ENCODE measurements at regions not wholly inside any gene's neighbourhood (a gene's known extent, or its start where the extent isn't known, plus 50 kb on each side); places are given as distances from the start of the nearest gene placed in this dataset.

DNA sequence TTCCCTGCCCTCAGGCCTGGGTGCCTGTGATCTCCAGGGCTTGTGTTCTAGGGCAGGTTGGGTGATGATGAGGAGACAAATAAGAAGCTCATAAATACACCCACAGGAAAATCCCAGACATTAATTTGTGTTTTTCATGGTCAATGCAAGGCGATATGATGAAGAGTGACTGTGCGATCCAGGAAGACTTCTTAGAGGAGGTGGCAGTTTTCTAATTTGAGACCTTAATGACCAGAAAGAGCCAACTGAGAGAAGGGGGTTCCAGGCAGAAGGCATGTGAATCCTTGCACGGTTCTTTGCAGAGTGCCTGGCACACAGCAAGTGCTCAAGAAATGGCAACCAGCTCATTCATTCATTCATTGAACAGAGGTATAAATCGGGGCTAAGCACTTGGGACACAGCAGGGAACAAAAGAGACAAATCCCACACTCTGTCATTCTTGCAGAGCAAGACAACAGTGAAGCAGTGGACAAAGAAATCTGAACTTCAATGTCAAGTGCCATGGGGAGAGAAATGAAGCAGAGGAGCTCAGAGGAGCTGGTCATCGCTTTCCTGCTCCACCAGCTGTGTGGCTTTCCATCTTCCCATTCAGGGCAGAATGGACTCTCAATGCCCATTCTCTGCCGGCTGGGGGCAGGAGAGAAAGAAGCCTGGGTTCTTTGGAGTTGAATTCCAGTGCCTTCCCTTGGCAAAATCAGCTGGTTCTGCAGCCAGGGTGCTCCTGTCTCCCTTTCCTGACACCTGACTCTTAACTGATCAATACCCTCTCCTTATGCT, 128.3 kb downstream of the AACS start:
- no peak for DNase-seq

DNA sequence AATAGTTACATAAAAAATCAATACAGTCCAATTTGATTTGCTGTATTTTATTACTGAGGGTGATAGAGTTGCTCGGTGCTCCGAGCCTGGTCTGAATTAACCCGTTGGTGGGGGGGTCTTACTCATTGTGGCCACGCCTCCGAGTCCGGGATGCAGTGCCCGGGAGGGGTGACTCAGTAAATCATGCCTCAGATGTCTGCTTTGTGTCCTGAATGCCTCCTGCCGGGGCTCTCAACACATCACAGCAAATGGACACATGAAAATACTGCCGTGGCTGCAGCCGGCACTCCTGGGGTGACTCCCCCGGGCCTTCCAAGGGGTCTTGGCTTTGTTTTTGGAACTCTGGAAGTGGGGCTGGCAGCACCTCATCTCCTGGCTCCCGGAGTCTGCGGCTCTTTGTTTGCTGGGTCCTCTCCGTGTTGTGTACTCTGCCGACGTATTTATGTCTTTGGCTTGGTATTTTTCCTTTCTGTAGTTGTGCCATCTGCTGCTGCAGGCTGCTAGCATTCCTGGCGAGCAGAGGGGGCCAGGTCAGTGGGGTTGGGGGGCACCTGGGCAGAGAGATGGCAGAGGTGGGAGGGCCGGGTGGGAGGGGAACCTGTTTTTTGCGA, 129.0 kb downstream of the AACS start:
- no peak for DNase-seq

DNA sequence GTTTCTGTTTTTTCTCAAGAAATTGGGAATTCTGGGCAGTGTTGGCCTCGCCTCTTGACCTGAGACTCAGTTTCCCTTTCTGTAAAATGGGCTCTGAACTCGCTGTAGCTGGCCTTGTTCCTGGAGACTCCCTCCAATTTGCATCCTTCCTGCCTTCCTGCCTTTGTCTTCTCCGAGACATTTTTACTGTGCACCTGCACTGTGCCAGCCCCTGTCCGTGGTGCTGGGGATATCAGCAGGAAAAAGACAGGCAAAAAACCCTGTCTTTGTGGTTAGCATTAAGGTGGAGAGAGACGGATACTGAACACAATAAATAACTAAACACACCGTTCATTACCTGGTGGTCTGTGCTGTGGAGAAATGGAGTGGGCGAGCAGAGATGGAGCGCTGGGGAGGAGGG, 129.8 kb downstream of the AACS start:
- DNase-seq, result no peak

DNA sequence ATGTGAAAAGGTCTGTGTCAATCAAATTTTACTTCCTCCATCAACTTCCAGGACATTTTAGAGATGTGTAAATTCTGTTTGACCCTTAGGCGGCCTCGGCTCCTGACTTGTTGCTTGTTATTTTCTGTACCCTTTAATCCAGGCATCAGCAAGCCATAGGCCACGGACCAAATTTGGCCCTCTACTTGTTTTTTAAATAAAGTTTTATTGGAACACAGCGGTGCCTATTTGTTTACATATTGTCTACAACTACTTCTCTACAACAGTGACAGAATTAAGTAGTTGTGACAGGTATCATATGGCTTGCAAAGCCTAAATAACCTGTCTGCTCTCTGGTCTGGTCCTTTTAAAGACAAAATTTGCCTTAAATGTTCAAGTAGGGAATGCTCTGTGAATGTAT, 132.1 kb downstream of the AACS start:
- DNase-seq, result no peak

DNA sequence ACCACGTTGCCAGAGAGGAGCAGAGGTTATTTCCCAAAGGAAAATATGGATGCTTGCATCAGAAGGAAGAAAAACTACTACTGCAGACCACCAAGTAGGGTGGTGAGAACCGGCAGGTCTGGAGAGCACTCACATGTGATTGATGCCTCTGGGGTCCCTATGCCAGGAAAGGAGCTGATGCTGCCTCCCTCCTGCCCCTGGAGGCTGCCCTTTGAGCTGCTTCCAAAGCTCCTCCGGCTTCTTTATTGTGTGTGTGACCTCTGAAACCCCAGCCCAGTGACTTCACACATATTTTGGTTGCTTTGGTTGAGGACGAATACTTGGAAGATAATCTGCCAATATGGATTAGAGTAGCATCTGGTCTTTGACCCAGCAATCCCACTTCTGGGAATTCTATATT, 133.4 kb downstream of the AACS start:
- no peak for DNase-seq

DNA sequence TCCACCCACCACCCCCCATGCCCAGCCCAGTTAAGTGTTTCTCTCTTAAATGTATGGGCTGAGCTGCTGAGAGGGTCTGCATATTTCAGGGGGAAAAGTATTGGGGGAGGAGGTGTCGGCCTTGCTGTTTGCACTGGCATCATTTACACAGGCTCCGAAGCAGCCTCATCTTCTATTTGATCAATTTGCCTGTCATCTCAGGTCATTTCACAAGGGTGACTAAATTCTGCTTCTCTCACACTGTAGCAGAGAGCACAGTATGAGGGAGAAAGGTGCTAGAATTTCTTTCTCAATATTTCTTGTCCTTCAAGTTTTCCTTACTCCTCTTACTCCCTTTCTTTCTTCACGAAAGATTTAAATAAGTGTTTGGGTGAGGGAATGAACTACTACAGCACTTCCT, 135.9 kb downstream of the AACS start:
- no peak for DNase-seq

DNA sequence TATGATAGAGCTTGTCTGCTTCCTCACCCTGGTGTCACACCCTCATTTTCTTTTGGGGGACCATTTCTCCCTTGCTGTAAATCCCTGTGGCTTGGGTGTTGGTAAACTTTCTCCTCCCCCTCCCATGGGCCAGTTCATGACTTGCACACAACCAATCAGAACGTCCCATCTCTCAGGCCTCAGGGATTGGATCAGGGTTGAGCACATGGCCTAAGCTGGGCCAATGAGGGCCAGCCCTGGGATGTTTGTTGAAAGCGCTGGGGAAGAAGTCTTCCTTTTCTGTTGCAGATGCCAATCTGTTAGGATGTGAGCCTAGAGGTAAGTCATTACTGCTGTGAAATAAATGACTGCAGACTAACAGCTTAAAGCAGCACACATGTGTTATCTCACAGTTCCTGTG, 136.7 kb downstream of the AACS start:
- DNase-seq, result no peak

DNA sequence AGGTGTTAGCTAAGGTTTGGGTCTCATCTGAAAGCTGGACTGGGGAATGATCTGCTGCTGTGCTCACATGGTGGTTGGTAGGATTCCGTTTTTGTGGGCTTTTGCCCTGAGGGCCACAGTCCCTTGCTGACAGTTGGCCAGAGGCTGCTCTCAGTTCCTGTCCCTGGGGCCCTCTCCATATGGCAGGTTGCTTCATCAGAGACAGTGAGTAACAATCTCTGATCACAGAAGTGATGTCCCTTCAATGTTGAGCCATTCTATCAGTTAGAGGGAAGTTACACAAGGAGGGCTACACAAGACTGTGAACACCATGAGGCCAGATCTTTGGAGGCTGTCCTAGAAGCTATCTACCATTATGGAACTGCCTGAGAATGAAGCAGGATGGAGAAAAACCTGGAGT, 137.2 kb downstream of the AACS start:
- DNase-seq, result peak; percentile 20

DNA sequence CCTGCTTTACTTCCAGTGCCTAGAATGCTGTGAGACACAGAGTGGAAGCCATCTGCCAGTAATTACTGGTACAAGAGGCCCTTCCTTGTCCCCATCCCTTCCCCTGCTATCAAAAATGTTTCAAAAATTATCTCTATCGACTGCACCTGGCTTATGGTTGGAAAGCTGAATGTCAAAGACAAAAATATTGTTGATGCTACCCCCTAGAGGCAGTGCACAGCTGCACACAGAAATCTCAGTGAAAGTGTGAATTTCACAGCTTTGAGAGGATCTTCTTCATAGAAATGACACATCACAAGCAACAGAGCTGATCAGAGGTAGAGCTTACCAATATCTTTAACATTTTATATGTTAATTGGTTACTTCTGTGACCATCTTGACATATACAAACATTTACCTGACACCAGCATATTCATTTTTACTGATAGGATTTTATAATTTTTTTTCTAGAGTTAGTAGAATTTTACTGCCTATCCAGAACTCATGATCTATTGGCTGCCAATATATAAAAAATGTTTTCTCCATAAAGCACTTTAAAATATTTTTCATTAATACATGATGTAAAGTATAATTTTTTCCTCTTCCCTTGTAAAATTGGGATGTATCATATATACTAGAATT, 138.0 kb downstream of the AACS start:
- DNase-seq, result peak; percentile 47

DNA sequence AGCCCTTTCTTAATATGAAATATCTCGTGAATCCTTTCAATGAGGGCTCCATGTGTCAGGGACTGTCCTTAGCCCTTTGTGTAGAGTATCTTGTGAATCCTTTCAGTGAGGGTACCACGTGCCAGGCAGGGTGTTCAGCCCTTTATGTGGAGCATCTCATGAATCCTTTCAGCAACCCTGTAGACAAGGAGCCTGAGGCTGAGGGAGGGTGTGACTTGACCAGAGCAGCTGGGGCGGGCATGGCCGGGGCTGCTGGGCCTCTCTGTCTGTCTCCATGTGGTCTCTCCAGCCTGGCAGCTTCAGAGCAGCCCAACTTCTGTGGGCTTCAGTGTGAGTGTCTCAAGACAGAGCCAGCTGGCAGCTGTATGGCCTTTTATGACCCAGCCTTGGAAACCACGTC, 140.2 kb downstream of the AACS start:
- DNase-seq, result no peak

DNA sequence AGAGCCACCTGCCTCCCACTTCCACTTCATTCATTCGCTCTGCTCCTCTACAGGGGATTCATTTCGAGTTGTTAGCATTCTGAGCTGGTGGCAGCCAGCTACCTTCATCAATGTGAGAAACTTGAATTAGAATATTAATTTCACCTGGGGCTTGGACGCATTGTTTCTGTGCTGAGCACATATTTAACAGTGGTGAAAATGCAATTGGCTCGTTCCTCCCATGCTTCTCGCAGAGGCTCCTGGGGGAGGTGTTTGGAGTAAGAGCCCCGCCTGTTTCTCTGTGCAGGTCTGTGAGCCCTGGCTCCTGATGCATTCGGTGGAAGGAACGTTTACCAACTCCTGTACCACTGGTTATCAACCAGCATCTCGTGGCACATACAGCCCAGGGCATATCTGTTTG, 141.5 kb downstream of the AACS start:
- DNase-seq, result no peak

DNA sequence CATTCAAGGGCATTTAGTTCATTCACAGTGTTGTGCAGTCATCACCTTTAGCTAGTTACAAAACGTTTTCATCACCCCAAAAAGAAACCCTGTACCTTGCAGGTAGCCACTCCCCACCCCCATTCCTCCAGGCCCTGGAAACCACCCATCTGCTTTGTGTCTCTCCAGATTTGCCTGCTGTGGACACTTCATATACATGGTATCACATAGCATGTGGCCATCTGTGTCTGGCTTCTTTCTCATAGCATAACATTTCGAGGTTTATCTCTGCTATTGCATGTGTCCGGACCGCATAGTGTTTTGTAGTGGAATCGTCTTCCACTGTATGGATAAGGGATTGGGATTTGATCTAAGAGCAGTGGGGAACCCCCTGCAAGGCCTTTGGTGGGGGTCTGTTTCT, 143.1 kb downstream of the AACS start:
- DNase-seq, result no peak

DNA sequence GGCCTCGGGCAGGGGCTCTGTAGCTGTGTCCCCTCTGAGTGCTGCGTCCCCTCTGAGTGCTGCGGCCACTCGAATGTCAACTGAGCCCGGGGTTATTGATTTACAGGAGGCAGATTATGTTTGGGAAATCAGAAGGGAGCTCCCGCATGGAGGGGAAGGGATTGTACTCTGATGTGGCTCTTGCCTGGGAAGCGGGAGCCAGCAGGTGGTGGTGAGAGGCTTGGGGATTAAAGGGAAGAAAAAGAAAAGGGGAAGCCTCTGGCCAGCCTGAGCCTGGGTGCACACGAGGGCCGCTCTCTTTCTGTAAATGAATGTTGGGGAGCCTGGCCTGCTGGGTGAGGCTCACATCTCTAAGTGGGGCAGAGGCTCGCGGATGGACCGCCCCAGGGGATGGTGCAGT, 143.7 kb downstream of the AACS start:
- no peak for DNase-seq

DNA sequence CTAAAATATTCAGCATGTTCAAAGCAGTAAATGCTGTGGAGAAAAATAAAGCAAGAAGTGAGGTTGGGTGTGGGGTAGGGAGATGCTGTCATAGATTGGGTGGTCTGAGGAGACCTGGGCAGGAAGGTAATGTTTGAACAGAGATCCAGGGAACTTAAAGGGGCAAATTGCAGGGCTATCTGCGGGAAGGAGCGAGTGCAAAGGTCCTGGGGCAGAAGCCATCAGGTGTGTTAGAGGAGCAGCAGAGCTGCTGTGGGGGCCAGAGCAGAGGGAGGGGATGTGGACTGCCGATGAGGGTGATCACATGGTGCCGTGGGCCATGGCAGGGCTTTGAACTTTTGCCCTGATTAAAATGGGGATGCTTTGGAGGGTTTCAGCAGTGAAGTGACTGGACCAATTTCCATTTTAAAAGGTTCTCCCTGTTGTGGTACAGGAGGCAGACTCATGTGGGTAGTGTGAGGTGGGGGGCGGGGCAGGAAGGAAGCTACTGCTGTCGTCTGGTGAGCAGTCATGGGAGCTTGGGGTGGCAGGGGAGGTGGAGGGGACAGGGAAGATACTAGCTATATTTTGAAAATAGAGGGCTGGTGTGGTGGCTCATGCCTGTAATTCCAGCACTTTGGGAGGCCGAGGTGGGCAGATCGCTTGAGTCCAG, 145.0 kb downstream of the AACS start:
- no peak for DNase-seq

DNA sequence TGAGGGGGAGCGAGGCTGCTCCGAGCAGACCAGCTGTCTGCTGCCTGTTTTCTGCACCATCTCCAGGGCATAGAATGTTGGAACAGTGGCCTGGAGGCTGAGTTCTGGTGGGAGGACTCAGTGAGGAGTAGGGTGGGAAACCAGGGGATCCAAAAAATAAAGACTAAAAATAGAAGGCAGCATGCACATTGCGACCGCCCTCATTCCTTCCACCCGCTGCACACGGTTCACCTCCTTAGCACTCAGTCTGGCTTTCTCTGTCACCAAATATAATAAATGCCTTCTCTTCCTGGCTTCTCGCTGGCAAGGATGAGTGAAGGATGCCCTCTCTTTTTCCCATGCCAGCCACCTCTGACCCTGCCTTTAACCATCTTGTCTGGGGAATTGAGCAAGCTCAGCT, 146.2 kb downstream of the AACS start:
- no peak for DNase-seq

DNA sequence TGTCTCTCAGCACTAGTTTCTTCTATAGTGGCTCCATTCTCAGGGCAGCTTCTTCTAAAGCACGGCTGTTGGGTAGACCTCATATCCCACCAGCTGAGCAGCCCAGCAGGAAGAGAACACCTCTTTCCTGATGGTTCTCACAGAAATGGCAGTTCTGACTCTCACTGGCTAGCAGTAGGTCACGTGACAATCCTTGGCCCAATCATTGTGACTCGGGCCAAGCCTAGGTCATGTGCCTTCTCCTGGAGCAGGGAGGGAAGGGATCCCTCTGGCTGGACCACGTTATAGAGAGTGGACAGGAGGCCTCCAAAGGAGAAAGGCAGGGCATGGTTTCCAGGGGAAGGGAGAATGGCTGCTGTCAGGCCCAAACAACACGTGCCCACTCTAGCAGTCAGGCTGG, 149.1 kb downstream of the AACS start:
- DNase-seq, result no peak

DNA sequence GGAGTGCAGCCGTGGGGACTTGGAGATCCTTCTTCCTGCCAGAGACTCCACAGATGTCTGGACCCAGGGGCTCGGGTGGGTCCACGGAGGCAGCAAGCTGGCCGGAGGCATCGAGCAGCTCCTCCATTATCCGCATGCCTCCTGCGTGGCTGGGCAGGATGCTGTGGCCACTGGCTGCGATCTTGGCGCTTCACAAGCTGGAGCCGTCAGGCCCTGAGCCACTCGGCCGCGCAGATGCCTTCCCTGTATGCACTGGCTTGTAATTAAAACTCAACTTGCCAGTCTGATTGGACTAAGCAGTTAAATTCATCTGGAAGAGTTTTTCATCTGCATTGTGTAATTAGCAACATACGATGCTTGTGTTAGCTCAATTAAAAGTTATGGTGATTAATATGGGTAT, 151.5 kb downstream of the AACS start:
- no peak for DNase-seq

DNA sequence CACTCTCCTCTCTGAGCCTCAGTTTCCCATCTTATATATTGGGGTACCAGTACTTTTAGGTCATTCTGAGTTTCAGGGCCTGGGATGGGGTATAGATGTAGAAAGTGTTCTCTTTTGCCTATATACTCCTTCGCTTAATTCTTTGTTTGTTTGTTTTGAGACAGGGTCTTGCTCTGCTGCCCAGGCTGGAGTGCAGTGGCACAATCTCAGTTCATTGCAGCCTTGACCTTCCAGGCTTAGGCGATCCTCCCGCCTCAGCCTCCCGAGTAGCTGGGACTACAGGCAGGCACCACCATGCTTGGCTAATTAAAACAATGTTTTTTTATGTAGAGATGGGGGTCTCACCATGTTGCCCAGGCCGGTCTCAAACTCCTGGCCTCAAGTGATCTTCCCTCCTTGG, 152.1 kb downstream of the AACS start:
- no peak for DNase-seq

DNA sequence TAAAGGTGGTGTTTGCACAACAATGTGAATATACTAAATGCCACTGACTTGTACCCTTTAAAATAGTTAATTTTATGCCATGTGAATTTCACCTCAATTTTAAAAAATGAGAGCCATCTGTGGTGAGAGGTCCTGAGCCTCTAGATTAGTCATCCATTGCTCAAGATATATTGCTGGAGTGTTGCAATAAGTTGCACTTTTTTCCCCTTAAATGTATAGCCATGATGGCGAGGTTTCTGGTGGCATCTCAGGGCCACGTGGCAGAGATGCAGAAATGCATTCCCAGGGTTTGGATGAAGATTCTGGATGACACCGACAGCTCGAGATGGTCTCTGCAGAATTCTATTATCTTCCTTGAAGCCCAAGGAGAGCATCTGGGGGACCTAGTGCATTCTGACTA, 153.7 kb downstream of the AACS start:
- DNase-seq, result peak; percentile 30

DNA sequence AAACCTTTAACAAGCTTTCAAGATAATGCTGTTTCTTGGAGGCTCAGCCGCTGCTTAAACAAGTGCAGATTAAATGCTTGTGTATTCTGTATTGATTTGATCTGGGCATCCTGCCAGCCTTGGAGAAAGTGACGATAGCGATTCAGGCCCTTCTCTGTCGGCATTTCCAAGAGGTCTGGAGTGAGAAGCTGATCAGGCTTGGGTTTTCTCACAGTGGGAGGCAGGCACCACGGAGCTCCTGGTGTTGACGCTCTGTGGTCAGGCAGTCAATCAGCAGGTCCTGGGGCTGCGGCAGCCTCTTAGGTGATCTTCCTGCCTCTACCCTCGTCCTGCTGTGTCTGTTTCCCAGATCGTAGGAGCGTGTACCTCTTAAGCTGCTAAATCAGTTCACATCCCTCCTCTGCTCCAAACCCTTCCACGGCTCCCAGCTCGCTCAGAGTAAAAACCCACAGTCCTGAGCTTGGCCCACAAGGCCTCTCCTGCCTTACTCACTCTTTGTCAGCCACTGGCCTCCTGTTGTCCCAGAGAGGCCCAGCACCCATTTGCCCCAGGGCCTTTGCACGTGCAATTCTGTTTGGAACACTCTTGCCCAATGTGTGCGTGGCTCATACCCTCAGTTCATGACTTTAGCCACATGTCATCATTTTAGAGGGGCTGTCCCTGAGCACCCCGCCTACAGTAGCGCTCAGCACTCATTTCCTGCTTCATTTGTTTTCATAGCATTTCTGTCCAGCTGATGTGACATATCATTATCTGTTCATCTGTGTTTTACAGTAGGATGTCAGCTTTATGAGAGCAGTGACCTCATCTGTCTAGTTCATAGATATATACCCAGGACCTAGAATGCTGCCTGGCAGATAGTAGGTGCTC, 155.4 kb downstream of the AACS start:
- DNase-seq, result no peak

DNA sequence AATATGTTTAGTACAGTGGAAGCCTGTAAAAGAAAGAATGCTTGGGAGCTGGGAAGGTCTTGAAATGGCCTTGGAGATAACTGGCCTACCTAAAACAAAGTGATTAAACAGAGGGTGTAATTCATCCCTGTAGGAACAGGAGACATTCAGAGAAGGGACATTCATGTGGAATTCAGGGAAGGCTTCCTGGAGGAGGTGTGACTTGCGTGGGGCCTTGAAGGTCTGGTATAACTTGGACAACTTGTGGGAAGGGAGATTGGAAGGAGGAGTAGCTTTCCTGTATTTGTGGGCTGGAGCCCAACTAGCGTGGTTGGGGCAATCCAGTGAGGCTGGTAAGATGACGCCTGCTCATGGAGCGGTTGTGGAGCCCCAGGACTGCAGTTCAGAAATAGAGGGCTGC, 156.4 kb downstream of the AACS start:
- DNase-seq, result no peak

DNA sequence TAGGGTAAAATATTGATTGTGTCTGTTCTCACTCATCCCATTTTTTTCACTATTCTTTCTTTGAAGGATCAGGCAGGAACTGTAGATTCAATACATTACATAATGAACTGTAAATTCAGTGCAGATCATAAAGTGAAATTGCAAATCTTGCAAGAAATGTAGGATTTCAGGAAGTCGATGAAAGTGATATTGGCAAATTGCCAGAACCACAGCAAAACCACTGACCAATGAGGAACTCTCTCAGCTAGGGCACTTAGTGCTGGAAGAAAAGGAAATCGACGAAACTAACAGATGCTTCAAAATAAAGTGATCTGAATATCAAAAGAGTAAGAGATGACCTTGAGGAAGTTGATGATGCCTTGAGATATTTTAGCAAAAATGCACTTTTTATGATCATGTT, 157.6 kb downstream of the AACS start:
- DNase-seq, result peak; percentile 60

DNA sequence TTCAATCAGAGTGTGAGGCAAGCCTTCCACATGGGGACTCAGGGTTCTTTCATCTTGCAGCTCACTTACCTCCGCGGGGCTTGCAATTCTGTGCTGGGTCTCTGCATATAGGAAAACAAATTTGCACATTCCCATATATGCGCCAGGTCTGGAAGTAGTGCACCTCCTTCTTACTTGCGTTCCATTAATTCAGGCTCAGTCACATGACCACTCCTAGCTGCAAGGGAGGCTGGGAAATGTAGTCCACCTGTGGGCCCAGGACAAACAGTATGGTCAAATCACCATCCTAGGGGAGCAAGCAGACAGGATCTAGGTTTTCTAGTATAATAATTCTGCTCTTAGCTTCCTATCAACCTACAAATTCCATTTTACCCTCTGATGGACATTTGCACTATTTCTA, 160.4 kb downstream of the AACS start:
- no peak for DNase-seq

Measured in hematopoietic multipotent progenitor cell treated with erythropoietin and hydrocortisone succinate and interleukin-3 and kit ligand, for 4 days (in vitro differentiated cells).